Left ventricle myocardium inferior (tissue), 1 donor: ENCODE measurements at regions not wholly inside any gene's neighbourhood (a gene's known extent, or its start where the extent isn't known, plus 50 kb on each side); places are given as distances from the start of the nearest gene placed in this dataset.
"Not testable (repeated sequence)": the region's sequence is repeated elsewhere in the genome, so short reads cannot be mapped to it uniquely, and the experiment has no call there.

Experiments
- DNase-seq: peaks from one replicate; pipeline ENCODE4 v3.0.0-alpha.2; 2020
- H3K27ac ChIP-seq: fragments of 200-600 bp; replicated peaks from 2 replicates; pipeline ENCODE4 v1.8.0; 2021
- H3K27me3 ChIP-seq: fragments of 200-600 bp; 2 replicates; pipeline ENCODE4 v1.8.0; 2021; ENCODE audit warnings: low read depth
- H3K36me3 ChIP-seq: fragments of 200-600 bp; 2 replicates; pipeline ENCODE4 v1.8.0; 2021
- H3K4me1 ChIP-seq: fragments of 200-600 bp; 2 replicates; pipeline ENCODE4 v1.8.0; 2021
- H3K4me3 ChIP-seq: fragments of 200-600 bp; 2 replicates; pipeline ENCODE4 v1.8.0; 2021; ENCODE audit warnings: mild to moderate bottlenecking, moderate library complexity
- H3K9me3 ChIP-seq: fragments of 200-600 bp; replicated peaks from 2 replicates; pipeline ENCODE4 v1.8.0; 2021
- intact Hi-C: fragments of 100-400 bp; cut with micrococcal nuclease; formaldehyde crosslinking; loops from one replicate; pipeline ENCODE4 v1.11.0; 2022
- TF ChIP-seq, protein P1 (sequence below): fragments of 200-600 bp; IDR thresholded peaks from 2 replicates; pipeline ENCODE4 v1.8.0; 2021; ENCODE audit warnings: antibody characterized with exemption, mild to moderate bottlenecking, borderline replicate concordance
- donor health status: DM: no; HTN: yes; CAD: no; lungs with severe emphysema.

DNA sequence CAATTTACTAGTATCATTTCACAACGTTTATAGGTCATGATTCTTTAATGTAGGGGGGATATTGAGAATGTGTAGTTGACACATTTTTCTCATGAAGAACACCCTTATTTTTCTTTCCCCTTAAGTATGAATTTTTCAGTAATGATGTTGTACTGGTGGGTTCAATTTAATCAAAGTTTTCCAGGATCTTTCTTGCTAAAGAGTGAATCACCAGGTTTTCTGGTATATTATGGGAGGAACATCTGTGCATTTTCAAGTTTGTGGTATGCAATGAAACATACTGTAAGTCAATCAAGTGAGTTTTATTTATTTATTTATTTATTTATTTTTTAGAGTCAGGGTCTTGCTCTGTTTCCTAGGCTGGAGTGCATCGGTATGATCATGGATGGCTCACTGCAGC lies 221.2 kb upstream of the PTGFR start:
- Histone ChIP-seq H3K9me3 (peaks cover 20% of the 10 kb centered on the region), H3K4me3 (no peak overlapping the region), H3K36me3 (no peaks in the 10 kb centered on the region), H3K27ac (no peak overlapping the region), H3K4me1 (no peaks in the 10 kb centered on the region), H3K27me3 (no peaks in the 10 kb centered on the region)
- intact Hi-C loops = no loop called here
- TF ChIP-seq, protein P1, sequence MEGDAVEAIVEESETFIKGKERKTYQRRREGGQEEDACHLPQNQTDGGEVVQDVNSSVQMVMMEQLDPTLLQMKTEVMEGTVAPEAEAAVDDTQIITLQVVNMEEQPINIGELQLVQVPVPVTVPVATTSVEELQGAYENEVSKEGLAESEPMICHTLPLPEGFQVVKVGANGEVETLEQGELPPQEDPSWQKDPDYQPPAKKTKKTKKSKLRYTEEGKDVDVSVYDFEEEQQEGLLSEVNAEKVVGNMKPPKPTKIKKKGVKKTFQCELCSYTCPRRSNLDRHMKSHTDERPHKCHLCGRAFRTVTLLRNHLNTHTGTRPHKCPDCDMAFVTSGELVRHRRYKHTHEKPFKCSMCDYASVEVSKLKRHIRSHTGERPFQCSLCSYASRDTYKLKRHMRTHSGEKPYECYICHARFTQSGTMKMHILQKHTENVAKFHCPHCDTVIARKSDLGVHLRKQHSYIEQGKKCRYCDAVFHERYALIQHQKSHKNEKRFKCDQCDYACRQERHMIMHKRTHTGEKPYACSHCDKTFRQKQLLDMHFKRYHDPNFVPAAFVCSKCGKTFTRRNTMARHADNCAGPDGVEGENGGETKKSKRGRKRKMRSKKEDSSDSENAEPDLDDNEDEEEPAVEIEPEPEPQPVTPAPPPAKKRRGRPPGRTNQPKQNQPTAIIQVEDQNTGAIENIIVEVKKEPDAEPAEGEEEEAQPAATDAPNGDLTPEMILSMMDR = no peak
- no peak for DNase-seq

- H3K36me3 ChIP-seq, H3K27ac ChIP-seq, H3K4me1 ChIP-seq, DNase-seq, intact Hi-C loops, H3K27me3 ChIP-seq, H3K9me3 ChIP-seq, H3K4me3 ChIP-seq: not testable (repeated sequence)
Measured at GRCh38 chr1:78271423-78271822, 219.4 kb upstream of the PTGFR start.

DNA sequence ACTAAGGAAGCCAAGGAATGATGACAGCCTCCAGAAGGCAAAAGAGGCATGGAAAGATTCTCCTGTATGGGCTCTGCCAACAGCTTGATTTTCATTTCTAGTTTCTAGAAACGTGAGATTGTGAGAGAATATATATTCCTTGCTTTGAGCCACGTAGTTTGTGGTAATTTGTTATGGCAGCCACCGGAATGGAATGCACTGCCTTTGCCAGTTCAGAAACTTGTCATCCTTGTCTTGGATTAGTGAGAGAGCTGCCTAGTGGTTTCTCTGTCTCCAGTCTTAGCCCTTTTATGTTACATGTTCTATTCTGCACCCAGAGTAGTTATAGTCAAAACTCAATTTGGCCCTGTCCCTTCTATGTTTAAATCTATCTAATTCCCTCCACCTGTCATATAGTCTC lies 216.0 kb upstream of the PTGFR start:
- H3K27ac ChIP-seq = no peak overlapping the region
- H3K4me3 ChIP-seq = no peak overlapping the region
- intact Hi-C loops = no loop called here
- no peaks in the 10 kb centered on the region for H3K27me3 ChIP-seq
- H3K4me1 ChIP-seq = no peaks in the 10 kb centered on the region
- H3K36me3 ChIP-seq = no peaks in the 10 kb centered on the region
- no peaks in the 10 kb centered on the region for H3K9me3 ChIP-seq
- TF ChIP-seq, protein P1 = no peak
- DNase-seq = no peak

- TF ChIP-seq, protein P1 = no peak
- DNase-seq = no peak
- Histone ChIP-seq H3K27ac (no peak overlapping the region), H3K4me1 (no peaks in the 10 kb centered on the region), H3K36me3 (no peaks in the 10 kb centered on the region), H3K4me3 (no peak overlapping the region), H3K27me3 (no peaks in the 10 kb centered on the region), H3K9me3 (no peaks in the 10 kb centered on the region)
- intact Hi-C loops = no loop called here
Measured at GRCh38 chr1:78275456-78275855, 215.3 kb upstream of the PTGFR start.

- Histone ChIP-seq H3K27ac (no peak overlapping the region), H3K4me3 (no peak overlapping the region), H3K4me1 (no peaks in the 10 kb centered on the region), H3K9me3 (no peaks in the 10 kb centered on the region), H3K36me3 (no peaks in the 10 kb centered on the region), H3K27me3 (no peaks in the 10 kb centered on the region)
- TF ChIP-seq, protein P1 = no peak
- no peak for DNase-seq
- intact Hi-C loops = no loop called here
Measured at GRCh38 chr1:78275906-78276685, 214.7 kb upstream of the PTGFR start.

DNA sequence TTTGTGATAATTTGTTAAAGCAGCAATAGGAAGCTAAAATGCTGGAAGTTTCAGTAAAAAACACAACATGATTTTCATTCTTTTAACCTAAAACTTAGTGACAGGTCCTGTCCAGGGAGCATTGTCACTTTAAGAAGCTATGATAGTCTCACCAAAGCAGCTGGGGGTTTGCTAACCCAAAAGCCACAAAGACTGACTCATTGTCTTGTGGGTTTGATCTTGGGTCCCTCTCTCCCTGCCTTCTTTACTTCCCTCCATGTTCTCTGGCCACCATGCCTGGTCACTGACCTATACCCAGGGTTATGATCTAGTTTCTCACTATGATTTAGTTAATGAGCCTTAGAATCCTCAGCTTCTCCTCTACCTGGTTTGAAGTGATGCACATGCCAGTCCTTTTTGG lies 213.5 kb upstream of the PTGFR start:
- Histone ChIP-seq H3K4me1 (no peaks in the 10 kb centered on the region), H3K27me3 (no peaks in the 10 kb centered on the region), H3K36me3 (no peaks in the 10 kb centered on the region), H3K27ac (no peak overlapping the region), H3K4me3 (no peak overlapping the region), H3K9me3 (no peaks in the 10 kb centered on the region)
- TF ChIP-seq, protein P1 = no peak
- DNase-seq = no peak
- intact Hi-C loops = no loop called here
